HG03045 (cell line): ENCODE measurements at regions not wholly inside any gene's neighbourhood (a gene's known extent, or its start where the extent isn't known, plus 50 kb on each side); places are given as distances from the start of the nearest gene placed in this dataset.
"Not testable (repeated sequence)": the region's sequence is repeated elsewhere in the genome, so short reads cannot be mapped to it uniquely, and the experiment has no call there.

Source experiments
- ATAC-seq: cut with Tn5 transposase; IDR thresholded peaks from one replicate; pipeline ENCODE4 v1.9.1; 2021; ENCODE audit warnings: mild to moderate bottlenecking, moderate library complexity; ENCODE audit not compliant: unreplicated experiment

DNA sequence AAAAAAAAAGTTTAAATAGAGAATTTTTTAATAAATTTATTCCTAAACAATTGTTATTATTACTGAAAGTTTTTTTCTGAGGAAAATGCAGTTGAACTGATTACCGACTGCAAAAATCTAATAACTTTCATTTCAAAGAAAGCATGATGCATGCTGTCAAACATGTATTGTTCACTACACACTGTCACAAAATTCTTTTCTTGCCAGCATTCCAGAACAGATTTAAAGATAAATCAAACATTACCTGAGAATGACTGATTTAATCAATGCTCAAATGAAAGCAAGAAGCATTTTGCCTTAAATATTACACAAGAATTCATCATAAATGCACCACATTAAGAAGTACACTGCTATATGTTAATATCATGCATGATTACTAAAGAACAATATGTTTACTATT is 588.3 kb downstream of the SLC16A7 start:
- ATAC-seq, result no peak

DNA sequence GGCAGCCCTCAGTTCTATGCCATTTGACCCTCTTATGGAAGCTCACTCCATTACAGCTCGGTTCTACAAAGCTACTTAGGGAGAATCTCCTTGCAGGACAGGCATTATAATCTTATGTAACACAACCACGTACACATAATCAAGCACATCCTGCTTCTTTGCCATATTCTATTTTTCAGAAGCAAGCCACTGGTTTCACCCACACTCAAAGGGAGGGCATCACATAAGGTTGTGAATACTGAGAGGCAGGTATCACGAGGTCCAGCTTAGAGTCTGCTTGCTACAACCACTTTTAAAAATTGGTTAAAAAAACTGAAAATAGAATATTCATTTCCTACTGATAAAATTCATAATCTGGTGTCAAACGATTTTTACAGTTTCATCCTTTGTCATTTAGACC is 589.2 kb downstream of the SLC16A7 start:
- no peak for ATAC-seq

DNA sequence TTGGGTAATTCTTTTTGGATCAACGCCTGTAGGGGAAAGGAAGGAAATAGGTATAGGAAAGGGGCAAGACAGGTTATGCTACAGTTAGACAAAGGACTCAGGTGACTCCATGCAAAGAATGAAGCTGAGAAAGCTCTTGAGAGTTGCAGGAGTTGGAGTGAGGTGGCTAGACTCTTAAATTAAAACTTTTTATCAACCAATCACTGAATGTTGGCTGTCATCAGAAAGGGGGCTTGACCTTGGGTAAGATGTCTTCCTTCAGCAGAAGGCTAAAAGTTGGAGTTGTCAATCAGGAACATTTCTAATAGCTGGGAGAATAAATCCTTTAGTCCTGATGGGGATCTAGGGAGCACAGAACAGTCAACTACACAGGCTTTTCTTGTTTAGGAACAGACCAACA is 595.4 kb downstream of the SLC16A7 start:
- no peak for ATAC-seq

DNA sequence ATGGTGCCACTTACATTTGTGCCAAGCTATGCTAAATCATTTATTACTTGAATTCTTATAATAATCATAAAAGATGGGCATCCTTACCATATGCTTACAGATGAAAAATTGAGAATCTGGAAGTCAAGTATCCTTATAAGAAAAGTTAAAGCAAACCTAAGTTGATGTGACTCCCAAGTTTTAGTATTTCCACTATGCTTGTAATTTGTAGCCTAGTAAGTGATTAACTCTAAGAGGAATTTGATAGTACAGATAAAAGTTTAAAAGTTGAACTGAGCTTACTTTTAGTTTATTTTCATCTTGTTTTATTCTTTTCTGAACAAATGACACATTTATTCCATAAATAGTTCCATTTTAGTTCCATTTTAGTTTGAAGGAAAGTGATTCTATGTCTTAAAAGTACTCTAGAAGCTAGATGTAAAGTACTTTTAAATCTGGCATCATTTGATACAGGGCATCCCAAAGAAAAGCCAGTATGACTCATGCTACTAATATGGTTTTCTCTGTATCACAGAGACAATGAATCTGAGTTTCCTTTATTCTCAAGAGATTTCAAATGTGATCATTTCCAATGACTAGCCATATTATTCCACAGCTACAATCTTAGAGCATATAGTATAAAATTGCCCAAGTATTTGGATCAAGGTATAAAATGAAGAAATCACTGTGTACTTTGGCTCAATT is 596.0 kb downstream of the SLC16A7 start:
- ATAC-seq, result no peak

DNA sequence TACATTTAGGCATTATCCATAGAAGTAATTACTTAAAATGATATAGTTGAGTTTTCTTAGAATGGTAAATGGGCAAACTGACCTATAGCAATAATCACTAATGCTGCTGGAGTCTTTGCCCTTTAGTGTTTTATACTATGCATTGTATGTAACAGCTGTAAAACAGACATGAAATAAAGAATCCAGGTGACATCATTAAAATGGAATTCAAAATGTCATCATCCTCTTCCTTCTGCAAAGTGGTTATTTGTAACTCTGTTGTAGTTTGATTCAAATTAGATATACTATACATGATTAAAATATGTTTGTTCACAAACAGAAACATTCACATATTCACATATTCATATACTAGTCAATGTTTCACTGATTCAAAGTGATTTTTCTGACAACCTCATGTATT is 598.8 kb downstream of the SLC16A7 start:
- ATAC-seq, result no peak

DNA sequence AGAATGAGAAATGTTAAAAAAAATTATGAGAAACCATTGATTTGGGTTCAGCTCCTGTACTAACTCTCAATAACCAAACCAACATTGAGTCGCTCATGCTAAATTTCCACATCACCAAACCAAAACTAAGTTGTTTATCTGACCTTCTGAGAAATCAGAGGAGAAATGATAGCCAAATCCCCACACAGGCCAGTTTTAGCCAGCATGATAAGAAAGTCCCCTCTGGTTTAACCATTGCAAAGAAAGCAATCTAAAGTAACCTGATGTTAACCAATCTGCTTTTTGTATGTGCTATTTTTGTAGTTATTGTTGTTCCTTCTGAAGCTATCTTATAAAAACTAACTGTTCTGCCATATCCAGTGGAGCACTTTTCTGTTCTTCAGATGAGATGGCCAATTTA is 599.7 kb downstream of the SLC16A7 start:
- ATAC-seq, result no peak

DNA sequence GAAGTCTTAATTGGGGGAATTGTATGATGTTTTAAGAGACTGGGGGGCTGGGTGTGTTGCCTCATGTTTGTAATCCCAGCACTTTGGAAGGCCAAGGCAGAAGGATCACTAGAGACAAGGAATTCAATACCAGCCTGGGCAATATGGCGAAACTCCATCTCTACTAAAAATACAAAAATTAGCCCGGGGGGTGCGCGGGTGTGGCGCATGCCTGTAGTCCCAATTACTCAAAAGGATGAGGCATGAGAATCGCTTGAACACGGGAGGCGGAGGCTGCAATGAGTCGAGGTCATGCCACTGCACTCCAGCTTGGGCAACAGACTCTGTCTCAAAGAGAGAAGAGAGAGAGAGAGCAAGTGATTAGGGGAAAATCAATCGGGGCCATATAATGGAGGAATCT is 600.5 kb downstream of the SLC16A7 start:
- no peak for ATAC-seq

DNA sequence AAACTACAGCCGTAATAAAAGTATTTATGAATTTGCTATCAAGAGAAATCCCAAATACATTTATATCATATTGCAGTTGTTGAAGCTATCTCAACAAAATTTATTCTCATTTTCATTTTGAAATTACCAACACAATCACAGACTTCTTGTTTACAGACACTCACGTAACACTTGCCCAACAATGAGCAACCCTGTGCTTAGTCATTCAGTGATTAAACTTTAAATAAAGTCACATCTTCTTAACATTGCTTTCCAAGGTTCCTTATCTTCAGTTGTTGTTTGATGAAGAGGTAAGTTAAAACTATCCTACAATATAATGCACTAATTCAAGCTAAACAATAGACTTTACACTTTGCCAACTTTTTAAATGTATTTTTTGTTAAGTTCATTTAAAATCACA is 601.8 kb downstream of the SLC16A7 start:
- no peak for ATAC-seq

DNA sequence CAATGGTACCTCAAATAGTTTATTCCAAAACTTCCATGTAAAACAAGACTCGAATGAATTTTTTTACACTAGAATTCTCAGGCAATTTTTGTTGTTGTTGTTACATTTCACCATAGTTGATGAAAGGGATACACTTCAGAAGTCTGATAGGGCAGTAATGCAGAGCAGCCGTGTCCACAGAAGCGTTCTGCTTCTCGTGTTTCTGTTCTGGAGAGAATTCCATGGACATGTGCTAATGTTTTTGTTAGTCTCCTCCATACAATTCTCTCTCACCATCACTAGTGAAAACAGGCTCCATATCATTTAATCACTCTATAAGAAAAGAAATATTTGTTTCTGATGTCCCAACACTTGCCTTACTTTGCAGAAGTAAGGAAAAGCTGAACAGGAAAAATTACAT is 606.1 kb downstream of the SLC16A7 start:
- ATAC-seq, result no peak

DNA sequence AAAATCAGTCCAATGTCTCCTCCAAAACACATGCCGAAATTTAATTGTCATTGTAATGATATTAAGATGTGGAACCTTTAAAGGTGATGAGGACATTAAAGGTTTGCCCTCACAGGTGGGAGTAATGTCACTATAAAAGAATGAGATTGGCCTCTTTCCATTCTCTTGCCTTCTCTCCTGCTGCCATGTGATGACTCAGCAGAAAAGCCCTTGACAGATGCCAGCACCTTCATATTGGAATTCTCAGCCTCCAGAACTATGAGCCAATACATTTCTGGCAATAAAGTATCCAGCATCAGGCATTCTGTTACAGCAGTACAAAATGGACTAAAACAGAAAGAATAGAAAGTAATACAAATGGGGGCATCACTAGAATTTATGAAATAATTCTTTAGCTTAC is 609.7 kb downstream of the SLC16A7 start:
- ATAC-seq, result no peak

DNA sequence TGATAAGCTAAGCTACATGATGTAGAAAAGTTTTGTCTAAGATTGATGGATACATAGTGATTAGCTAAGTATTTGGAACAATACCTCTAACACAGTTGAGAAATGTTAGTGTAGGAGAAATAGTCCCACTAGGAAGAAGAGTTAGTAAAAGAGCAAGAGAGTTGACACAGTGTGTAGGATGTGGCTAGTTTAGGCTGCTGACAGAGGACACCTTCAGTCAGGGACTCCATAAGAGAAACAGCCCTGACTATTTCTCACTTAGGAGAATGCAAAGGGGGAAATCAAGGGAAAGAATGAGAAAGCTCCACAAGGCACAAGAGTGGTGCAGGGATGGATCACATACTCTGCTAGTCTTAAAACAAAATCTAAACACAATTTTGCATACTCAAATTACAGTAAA is 613.7 kb downstream of the SLC16A7 start:
- no peak for ATAC-seq

DNA sequence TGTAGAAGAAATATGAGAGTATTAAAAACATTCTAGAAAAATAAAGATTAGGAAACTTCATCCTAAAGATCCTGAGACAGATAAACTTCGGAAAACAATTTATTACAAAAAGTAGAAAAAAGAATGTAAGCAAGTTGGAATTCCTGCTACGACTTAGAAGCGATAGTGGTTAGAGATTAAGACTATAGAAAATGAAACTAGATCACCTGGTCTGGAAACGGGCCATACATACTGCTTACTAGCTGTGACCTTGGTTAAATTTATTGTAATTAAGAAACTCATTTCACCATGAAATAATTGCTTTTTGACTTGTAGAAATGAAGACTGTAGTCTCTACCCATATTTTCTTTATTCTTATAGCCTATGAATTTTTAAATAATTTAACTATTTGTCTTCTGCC is 614.1 kb downstream of the SLC16A7 start:
- ATAC-seq, result no peak

DNA sequence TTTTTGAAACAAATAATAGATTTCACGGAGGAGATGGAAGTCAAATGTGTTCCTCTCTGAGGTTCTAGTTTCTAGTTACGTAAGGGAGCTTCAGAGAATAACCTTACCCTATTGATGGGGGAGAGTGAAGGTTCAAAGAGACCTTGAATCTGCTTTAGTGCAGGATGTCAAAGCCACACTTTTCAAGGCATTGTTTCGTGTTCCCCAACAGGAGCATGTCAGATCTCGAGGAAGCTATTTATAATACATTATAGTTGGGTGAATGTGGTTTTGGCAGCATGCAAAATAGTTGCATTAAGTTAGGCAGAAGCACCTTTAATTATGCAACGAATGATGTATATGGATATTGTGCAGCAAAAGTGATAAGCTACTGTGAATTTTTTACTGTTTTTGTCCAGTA is 614.9 kb downstream of the SLC16A7 start:
- no peak for ATAC-seq

DNA sequence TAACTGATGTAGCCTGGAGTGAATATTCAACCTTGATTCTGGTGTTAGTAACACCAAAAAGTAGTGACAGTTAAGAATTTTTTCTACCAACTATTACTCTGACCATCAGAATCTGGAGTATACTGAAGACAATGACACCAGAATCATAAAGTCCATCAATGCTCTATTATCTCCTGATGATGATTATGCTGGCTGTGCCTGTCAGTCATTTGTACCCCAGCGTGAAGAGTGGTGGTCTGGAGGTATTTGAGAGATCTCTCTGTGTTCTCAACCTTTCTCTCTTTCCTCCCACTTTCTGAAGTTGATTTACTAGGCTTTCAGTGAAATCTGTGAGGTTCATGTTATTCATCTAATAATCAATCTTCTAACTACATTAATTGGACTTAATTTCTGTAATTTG is 615.4 kb downstream of the SLC16A7 start:
- no peak for ATAC-seq

DNA sequence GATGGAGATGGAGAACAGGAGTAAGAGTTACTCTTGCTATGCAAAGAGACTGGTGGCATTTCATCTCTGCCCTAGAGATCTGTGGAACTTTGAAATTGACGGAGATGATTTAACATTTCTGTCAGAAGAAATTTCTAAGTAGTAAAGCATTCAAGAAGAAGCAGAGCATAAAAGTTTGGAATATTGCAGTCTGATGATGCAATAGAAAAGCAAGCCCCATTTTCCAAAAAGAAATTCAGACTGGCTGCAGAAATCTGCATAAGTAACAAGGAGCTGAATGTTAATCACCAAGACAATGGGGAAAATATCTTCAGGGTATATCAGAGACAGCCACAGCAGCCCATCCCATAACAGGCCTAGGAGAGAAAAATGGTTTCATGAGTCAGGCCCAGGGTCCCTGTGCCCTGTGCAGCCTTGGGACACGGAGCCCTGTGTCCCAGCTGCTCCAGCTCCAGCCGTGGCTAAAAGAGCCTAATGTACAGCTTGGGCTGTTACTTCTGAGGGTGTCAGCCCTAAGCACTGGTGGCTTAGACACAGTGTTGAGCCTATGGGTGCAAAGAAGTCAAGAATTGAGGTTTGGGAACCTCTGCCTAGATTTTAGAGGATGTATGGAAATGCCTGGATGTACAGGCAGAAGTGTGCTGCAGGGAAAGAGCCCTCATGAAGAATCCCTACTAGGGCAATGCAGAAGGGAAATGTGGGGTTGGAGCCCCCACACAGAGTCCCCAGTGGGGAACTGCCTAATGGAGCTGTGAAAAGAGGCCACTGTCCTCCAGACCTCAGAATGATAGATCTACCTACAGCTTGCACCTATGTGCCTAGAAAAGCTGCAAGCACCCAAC is 616.6 kb downstream of the SLC16A7 start:
- ATAC-seq, result no peak

DNA sequence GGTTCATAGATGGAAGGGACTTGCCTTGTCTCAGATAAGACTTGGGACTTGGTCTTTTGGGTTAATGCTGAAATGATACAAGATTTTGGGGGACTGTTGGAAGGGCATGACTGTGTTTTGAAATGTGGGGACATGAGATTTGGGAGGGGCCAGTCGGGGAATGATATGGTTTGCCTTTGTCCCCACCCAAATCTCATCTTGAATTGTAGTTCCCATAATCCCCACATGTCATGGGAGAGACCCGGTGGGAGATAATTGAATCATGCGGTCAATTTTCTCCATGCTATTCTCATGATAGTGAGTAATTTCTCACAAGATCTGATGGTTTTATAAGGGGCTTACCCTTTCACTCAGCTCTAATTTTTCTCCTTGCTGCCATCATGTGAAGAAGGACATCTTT is 617.4 kb downstream of the SLC16A7 start:
- ATAC-seq, result not testable (repeated sequence)

DNA sequence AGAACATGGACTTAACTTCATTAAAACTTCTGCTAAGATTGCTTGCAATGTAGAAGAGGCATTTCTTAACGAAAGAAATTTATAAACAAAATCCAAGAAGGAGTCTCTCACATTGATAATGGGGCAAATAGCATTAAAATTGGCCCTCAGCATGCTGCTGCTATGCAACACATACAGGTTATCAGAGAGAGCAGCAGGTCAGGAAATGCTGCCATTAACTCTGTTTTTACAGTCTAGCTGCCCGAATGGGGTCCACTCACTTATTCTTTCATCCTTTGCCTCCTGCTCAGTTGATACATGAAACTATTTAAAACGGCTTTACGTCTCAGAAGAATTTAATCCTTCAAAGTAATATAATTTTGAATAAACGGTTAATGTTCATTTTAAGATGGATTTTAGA is 620.4 kb downstream of the SLC16A7 start:
- ATAC-seq, result no peak

DNA sequence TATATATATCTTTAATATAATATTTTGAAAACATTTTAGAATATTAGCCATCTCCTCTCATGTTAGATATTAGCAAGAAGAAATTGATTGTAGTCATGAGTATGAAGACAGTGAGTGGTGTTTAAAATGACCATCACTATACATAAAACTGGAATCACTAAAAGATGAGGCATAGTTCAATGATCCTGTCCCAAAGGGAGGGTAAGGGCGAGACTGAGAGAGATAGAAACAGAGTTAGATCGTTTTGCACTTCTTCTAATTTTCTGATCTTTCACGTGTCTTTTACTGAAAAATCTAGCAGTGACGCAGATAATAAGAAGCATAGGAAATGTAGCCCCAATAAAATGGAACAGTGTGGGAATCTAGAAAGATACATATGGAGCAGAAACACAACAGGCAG is 627.4 kb downstream of the SLC16A7 start:
- ATAC-seq, result no peak

DNA sequence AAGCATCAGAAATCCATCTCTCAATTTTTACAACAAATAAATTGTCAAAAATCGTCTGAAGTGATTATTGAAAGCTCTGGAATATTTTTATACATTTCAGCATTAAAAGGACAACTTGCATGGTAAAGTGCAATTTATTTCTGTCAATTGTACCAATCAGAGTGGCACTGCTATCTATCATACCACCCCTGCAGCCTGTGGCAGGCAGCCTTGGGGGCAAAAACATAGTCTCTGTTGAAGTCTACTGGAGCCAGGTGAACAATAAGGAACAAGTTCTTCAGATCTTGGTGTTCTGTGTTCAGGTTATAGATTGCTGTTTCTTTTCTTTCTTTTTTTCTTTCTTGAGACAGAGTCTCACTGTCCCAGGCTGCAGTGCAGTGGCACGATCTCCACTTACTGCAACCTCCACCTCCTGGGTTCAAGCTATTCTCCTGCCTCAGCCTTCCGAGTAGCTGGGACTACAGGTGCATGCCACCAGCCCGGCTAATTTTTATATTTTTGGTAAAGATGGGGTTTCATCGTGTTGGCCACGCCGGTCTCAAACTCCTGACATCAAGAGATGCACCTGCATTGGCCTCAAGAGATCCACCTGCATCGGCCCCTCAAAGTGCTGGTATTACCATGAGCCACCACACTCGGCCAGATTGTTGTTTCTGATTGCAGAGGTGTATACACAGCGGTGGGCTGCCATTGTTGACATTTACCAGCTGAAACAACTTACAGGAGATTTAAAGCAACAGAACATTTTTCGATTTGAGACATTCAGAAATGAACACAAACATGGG is 629.6 kb downstream of the SLC16A7 start:
- no peak for ATAC-seq

DNA sequence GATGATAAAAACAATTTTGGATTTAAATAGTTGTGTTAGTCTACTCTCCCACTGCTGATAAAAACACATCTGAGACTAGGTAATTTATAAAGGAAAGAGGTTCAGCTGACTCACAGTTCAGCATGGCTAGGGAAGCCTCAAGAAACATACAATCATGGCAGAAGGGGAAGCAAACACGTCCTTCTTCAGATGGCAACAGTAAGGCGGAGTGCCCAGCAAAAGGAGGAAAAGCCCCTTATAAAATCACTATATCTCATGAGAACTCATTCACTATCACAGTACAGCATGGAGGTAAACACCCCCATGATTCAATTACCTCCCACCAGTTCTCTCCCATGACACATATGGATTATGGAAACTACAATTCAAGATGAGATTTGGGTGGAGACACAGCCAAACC is 632.1 kb downstream of the SLC16A7 start:
- no peak for ATAC-seq

DNA sequence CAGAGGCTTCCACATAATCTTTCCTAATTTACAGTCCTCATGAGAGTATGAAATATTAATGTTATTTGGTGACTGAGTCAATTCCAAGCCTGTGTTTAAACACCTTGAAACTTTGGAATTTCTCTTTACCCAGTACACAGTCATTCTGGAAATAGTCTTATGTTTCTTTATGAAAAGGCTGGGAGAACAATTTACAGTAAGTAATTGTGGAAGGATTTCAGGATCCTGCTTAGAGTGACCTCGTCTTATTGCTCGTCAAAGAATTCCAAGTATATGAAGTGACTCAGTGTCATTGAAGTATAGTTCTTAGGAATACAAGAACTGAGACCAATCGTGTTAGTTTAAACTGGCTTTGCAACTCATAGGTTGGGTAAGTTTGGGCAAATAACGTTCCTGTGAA is 634.2 kb downstream of the SLC16A7 start:
- no peak for ATAC-seq

DNA sequence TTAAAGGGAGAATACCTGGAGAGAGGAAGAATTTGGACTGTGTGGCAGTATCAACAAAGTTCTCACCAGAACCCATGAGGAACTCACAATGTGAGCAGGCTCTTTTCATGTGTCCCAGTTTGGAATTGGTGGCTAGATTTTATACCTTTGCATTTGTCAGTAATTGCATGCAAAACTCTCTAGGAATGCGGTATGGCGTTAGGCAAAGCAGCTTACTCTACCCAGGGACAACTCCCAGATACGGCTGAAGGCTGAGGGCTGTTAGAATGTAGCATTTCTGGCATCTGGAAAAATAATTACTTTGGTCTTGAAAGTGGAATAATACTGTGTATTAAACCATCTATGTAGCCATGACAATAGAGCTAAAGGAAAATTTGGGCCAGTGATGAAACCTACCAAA is 635.5 kb downstream of the SLC16A7 start:
- no peak for ATAC-seq
